Astrocyte (in vitro differentiated cells and primary cell): ENCODE measurements at regions not wholly inside any gene's neighbourhood (a gene's known extent, or its start where the extent isn't known, plus 50 kb on each side); places are given as distances from the start of the nearest gene placed in this dataset.

Experiments
- DNase-seq: peaks from one replicate; pipeline ENCODE4 v3.0.0-alpha.2; 2010; ENCODE audit warnings: low read depth
- FAIRE-seq: peaks from 2 replicates; lab custom pipeline; 2011; peaks lifted over from hg19 to GRCh38; lab: Jason Lieb, UNC
- H2AFZ ChIP-seq: 2 replicates; pipeline ENCODE4 v1.6.0; 2012; ENCODE audit warnings: low read depth, low read length, inconsistent platforms
- H3K27ac ChIP-seq: 2 replicates; pipeline ENCODE4 v1.5.1; 2011; ENCODE audit warnings: low read depth, low read length, inconsistent platforms
- H3K27me3 ChIP-seq: 2 replicates; pipeline ENCODE4 v1.6.0; 2011; ENCODE audit warnings: low read length, inconsistent platforms; ENCODE audit not compliant: insufficient read depth
- H3K36me3 ChIP-seq: 2 replicates; pipeline ENCODE4 v1.5.1; 2011; ENCODE audit warnings: low read length, inconsistent platforms; ENCODE audit not compliant: insufficient read depth
- H3K4me1 ChIP-seq: 2 replicates; pipeline ENCODE4 v1.5.1; 2011; ENCODE audit warnings: low read length, inconsistent platforms; ENCODE audit not compliant: insufficient read depth
- H3K4me2 ChIP-seq: 2 replicates; pipeline ENCODE4 v1.6.0; 2012; ENCODE audit warnings: low read length, inconsistent platforms
- H3K4me3 ChIP-seq: 2 replicates; pipeline ENCODE4 v1.5.1; 2011; ENCODE audit warnings: low read depth, mild to moderate bottlenecking, low read length, inconsistent platforms; ENCODE audit not compliant: insufficient read depth
- H3K79me2 ChIP-seq: 2 replicates; pipeline ENCODE4 v1.6.0; 2012; ENCODE audit warnings: mild to moderate bottlenecking, low read length, inconsistent platforms; ENCODE audit not compliant: insufficient read depth
- H3K9ac ChIP-seq: 2 replicates; pipeline ENCODE4 v1.6.0; 2012; ENCODE audit warnings: mild to moderate bottlenecking, low read length, inconsistent platforms
- H3K9me3 ChIP-seq: 2 replicates; pipeline ENCODE4 v1.5.1; 2012; ENCODE audit warnings: low read depth, mild to moderate bottlenecking, low read length, inconsistent platforms; ENCODE audit not compliant: insufficient read depth
- H4K20me1 ChIP-seq: 2 replicates; pipeline ENCODE4 v1.6.0; 2012; ENCODE audit warnings: low read length, inconsistent platforms; ENCODE audit not compliant: insufficient read depth
- H3K27ac Mint-ChIP-seq: one replicate; pipeline ENCODE4 v1.8.0; 2021; ENCODE audit warnings: mild to moderate bottlenecking, mixed read lengths; ENCODE audit not compliant: unreplicated experiment
- H3K27me3 Mint-ChIP-seq: one replicate; pipeline ENCODE4 v1.8.0; 2021; ENCODE audit warnings: low read depth, mixed read lengths; ENCODE audit not compliant: unreplicated experiment
- H3K36me3 Mint-ChIP-seq: one replicate; pipeline ENCODE4 v1.8.0; 2021; ENCODE audit warnings: low read depth, mixed read lengths; ENCODE audit not compliant: unreplicated experiment
- H3K4me1 Mint-ChIP-seq: one replicate; pipeline ENCODE4 v1.8.0; 2021; ENCODE audit warnings: low read depth, mixed read lengths; ENCODE audit not compliant: unreplicated experiment
- H3K4me3 Mint-ChIP-seq: one replicate; pipeline ENCODE4 v1.8.0; 2021; ENCODE audit warnings: mild to moderate bottlenecking, moderate library complexity, mixed read lengths; ENCODE audit not compliant: unreplicated experiment
- H3K9me3 Mint-ChIP-seq: one replicate; pipeline ENCODE4 v1.8.0; 2021; ENCODE audit warnings: mild to moderate bottlenecking, mixed read lengths; ENCODE audit not compliant: unreplicated experiment
- CTCF ChIP-seq: IDR thresholded peaks from 2 replicates; pipeline ENCODE4 v1.5.1; 2011; ENCODE audit warnings: low read depth, mild to moderate bottlenecking, inconsistent platforms, low read length, moderate library complexity; ENCODE audit not compliant: insufficient read depth
- EZH2 ChIP-seq: IDR thresholded peaks from 2 replicates; pipeline ENCODE4 v1.6.1; 2012; ENCODE audit warnings: mild to moderate bottlenecking, low read length, inconsistent platforms; ENCODE audit not compliant: insufficient read depth

- Mint-ChIP-seq H3K4me3 (no peak overlapping the region), H3K27me3 (peaks cover 13% of the 10 kb centered on the region), H3K9me3 (peaks cover 3% of the 10 kb centered on the region), H3K4me1 (peaks cover 7% of the 10 kb centered on the region), H3K36me3 (no peaks in the 10 kb centered on the region), H3K27ac (no peak overlapping the region)
- Histone ChIP-seq H3K9ac (no peak overlapping the region), H3K9me3 (no peaks in the 10 kb centered on the region), H3K4me3 (no peak overlapping the region), H3K27me3 (peaks cover 5% of the 10 kb centered on the region), H4K20me1 (no peaks in the 10 kb centered on the region), H3K27ac (no peak overlapping the region), H3K4me1 (no peaks in the 10 kb centered on the region), H3K36me3 (no peaks in the 10 kb centered on the region), H3K4me2 (no peak overlapping the region), H3K79me2 (no peaks in the 10 kb centered on the region), H2AFZ (no peak overlapping the region)
- FAIRE-seq = no peak
- TF ChIP-seq CTCF = no peak
- TF ChIP-seq EZH2 = no peak
- DNase-seq = no peak
These were observed 85.8 kb upstream of the ID2 start for GRCh38 chr2:8595811-8596600.

DNA sequence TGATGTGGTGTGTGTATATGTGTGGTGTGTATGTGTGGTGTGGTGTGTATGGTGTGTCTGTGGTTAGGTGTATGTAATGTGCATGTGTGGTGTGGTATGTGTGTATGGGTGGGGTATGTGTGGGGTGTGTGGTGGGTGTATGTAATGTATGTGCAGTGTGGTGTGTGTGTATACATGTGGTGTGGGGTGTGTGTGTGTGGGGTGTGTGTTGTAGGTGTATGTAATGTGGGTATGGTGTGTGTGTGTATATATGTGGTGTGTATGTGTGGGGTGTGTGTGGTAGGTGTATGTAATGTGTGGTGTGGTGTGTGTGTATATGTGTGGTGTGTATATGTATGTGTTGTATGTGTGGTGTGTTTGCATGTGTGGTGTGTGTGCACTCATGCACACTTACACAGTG is 84.8 kb upstream of the ID2 start:
- Histone ChIP-seq H2AFZ (no peak overlapping the region), H4K20me1 (no peaks in the 10 kb centered on the region), H3K4me3 (no peak overlapping the region), H3K27ac (no peak overlapping the region), H3K4me2 (no peak overlapping the region), H3K4me1 (no peaks in the 10 kb centered on the region), H3K27me3 (no peaks in the 10 kb centered on the region), H3K9me3 (no peaks in the 10 kb centered on the region), H3K36me3 (no peaks in the 10 kb centered on the region), H3K9ac (no peak overlapping the region), H3K79me2 (no peaks in the 10 kb centered on the region)
- Mint-ChIP-seq H3K36me3 (no peaks in the 10 kb centered on the region), H3K9me3 (peaks cover 3% of the 10 kb centered on the region), H3K27me3 (peaks cover 13% of the 10 kb centered on the region), H3K4me3 (no peak overlapping the region), H3K4me1 (peaks cover 7% of the 10 kb centered on the region), H3K27ac (no peak overlapping the region)
- no peak for TF ChIP-seq CTCF
- no peak for TF ChIP-seq EZH2
- FAIRE-seq (no peak), DNase-seq (no peak)

GRCh38 chr2:8597559-8598225 is 84.2 kb upstream of the ID2 start:
- DNase-seq (no peak), FAIRE-seq (no peak)
- Mint-ChIP-seq H3K9me3 (peaks cover 3% of the 10 kb centered on the region), H3K27ac (no peak overlapping the region), H3K4me3 (no peak overlapping the region), H3K27me3 (peaks cover 11% of the 10 kb centered on the region), H3K36me3 (no peaks in the 10 kb centered on the region), H3K4me1 (peaks cover 5% of the 10 kb centered on the region)
- H3K79me2 ChIP-seq = no peaks in the 10 kb centered on the region
- no peaks in the 10 kb centered on the region for H3K4me1 ChIP-seq
- no peak overlapping the region for H3K4me3 ChIP-seq
- peak overlapping the region; percentile 20 for H2AFZ ChIP-seq
- no peaks in the 10 kb centered on the region for H3K36me3 ChIP-seq
- H3K9ac ChIP-seq = no peak overlapping the region
- H4K20me1 ChIP-seq = no peaks in the 10 kb centered on the region
- no peaks in the 10 kb centered on the region for H3K9me3 ChIP-seq
- H3K27ac ChIP-seq = peak overlapping the region; percentile 4
- TF ChIP-seq CTCF (no peak), EZH2 (no peak)
- no peaks in the 10 kb centered on the region for H3K27me3 ChIP-seq
- H3K4me2 ChIP-seq = no peak overlapping the region
